Uterus (tissue), 3 donors: ENCODE measurements at regions not wholly inside any gene's neighbourhood (a gene's known extent, or its start where the extent isn't known, plus 50 kb on each side); places are given as distances from the start of the nearest gene placed in this dataset.

Experiments used
- DNase-seq, 2 donors: peaks; one replicate each; pipeline ENCODE4 v3.0.0-alpha.2; 2019 to 2020
- H3K27ac ChIP-seq, 2 donors: fragments of 200-600 bp; sonication (generic); 1 replicate in 1 of 2; 2 replicates in 1 of 2; pipeline ENCODE4 v1.5.1; 2016 to 2018
- H3K27me3 ChIP-seq, 2 donors: fragments of 200-600 bp; sonication (generic); one replicate each; pipeline ENCODE4 v1.5.1; 2018 to 2019; ENCODE audit warnings: control low read depth in 1 of 2
- H3K36me3 ChIP-seq, 2 donors: fragments of 200-600 bp; sonication (generic); one replicate each; pipeline ENCODE4 v1.5.1; 2019; ENCODE audit warnings: control low read depth in 1 of 2
- H3K4me1 ChIP-seq, 2 donors: fragments of 200-600 bp; sonication (generic); one replicate each; pipeline ENCODE4 v1.5.1; 2018 to 2019; ENCODE audit warnings: control low read depth in 1 of 2
- H3K4me3 ChIP-seq, 2 donors: fragments of 200-600 bp; sonication (generic); 1 replicate in 1 of 2; 2 replicates in 1 of 2; pipeline ENCODE4 v1.5.1; 2018 to 2019; ENCODE audit warnings: mild to moderate bottlenecking in 1 of 2
- H3K9me3 ChIP-seq, 2 donors: fragments of 200-600 bp; sonication (generic); one replicate each; pipeline ENCODE4 v1.5.1; 2019; ENCODE audit warnings: control low read depth in 1 of 2
- POLR2A ChIP-seq, 2 donors: fragments of 450-650 bp; IDR thresholded peaks; one replicate each; pipeline ENCODE4 v1.6.1; 2016; ENCODE audit warnings: antibody characterized with exemption in 2 of 2, mild to moderate bottlenecking in 1 of 2, moderate library complexity in 1 of 2
- intact Hi-C: fragments of 100-400 bp; cut with DNase I; formaldehyde crosslinking; loops from one replicate; pipeline ENCODE4 v1.15.1; 2023; ENCODE audit warnings: low total_unique reads
- TF ChIP-seq, protein P1 (sequence below), 4 experiments: fragments of 200-600 bp in 2 of 4; fragments of 450-650 bp in 2 of 4; sonication (generic) in 2 of 4; IDR thresholded peaks; one replicate each; pipeline ENCODE4 v1.5.1; 2016 to 2019; ENCODE audit warnings: antibody characterized with exemption in 4 of 4, mild to moderate bottlenecking in 2 of 4, moderate library complexity in 1 of 4
- donor health status: DM: yes; HTN: yes; CAD: no.

- H3K27ac ChIP-seq = no peak overlapping the region
- TF ChIP-seq POLR2A (IDR thresholded peaks at IDR 0.05) = no peak
- TF ChIP-seq, protein P1, sequence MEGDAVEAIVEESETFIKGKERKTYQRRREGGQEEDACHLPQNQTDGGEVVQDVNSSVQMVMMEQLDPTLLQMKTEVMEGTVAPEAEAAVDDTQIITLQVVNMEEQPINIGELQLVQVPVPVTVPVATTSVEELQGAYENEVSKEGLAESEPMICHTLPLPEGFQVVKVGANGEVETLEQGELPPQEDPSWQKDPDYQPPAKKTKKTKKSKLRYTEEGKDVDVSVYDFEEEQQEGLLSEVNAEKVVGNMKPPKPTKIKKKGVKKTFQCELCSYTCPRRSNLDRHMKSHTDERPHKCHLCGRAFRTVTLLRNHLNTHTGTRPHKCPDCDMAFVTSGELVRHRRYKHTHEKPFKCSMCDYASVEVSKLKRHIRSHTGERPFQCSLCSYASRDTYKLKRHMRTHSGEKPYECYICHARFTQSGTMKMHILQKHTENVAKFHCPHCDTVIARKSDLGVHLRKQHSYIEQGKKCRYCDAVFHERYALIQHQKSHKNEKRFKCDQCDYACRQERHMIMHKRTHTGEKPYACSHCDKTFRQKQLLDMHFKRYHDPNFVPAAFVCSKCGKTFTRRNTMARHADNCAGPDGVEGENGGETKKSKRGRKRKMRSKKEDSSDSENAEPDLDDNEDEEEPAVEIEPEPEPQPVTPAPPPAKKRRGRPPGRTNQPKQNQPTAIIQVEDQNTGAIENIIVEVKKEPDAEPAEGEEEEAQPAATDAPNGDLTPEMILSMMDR (IDR thresholded peaks at IDR 0.05) = no peak
- DNase-seq = no peak
- H3K4me1 ChIP-seq = no peaks in the 10 kb centered on the region
- H3K36me3 ChIP-seq = no peaks in the 10 kb centered on the region
- H3K9me3 ChIP-seq = no peaks in the 10 kb centered on the region
- H3K4me3 ChIP-seq = no peak overlapping the region
- intact Hi-C loops = no loop called here
- no peaks in the 10 kb centered on the region for H3K27me3 ChIP-seq
Measured at GRCh38 chr2:129074298-129074920, 755.7 kb upstream of the HS6ST1 start.

DNA sequence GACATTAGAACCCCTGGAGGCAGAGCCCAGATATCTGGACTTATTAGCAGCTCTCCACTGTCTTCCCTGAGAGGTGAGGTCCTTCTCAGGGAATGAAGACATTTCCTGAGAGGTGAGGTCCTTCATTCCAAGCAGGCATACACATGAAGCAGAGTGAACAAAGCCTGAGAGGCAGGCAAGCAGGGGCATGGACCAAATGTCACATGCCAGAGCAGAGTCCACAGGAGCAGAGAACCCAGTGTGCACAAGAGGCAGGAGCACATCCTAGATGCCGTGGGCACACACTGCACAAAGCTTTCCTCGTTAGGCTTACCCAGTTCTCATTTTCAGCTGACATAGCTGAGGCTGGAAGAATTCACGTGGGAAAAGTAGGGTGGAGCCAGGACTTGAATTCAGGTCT lies 759.9 kb upstream of the HS6ST1 start:
- no peak overlapping the region for H3K4me3 ChIP-seq
- TF ChIP-seq, protein P1 (IDR thresholded peaks at IDR 0.05) = no peak
- TF ChIP-seq POLR2A (IDR thresholded peaks at IDR 0.05) = no peak
- intact Hi-C loops = no loop called here
- DNase-seq = no peak
- H3K36me3 ChIP-seq = no peaks in the 10 kb centered on the region
- H3K4me1 ChIP-seq = no peaks in the 10 kb centered on the region
- no peak overlapping the region for H3K27ac ChIP-seq
- no peaks in the 10 kb centered on the region for H3K27me3 ChIP-seq
- H3K9me3 ChIP-seq = no peaks in the 10 kb centered on the region

DNA sequence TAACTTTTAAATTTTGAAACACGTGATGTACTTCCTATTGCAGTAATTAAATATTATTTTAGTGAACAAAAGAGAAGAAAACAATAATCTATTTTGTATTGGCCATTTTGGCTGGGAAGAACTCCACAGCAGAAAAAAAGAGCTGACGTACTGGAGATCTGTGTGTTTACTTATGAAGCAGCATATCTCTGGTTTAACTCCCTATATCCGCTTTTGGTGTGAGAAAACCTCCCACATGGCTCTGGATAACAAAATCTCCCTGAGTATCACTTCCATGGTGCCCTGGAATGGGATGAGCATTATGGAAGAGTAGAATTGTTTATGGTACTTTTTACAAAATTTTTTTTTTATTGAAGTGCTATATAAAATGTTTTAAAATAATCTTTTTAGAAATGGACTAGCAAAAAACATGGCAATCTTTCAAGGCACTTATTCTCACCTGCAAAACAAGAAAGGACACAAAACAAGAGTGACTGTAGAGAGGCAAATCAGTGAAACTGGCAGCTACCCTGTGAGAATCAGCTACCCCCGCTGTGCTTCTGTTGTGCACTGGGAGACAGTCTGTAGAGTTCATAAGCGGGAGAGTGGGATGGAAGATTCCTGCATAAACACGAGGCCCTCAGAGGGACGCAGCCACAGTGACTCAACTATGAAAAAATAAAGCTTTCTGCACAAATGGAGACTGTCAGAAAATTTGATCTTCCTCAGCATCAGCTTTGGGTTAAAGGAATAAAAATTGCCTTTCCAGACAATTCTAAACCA lies 762.2 kb upstream of the HS6ST1 start:
- Histone ChIP-seq H3K4me1 (no peaks in the 10 kb centered on the region), H3K36me3 (no peaks in the 10 kb centered on the region), H3K4me3 (no peak overlapping the region), H3K27me3 (no peaks in the 10 kb centered on the region), H3K27ac (no peak overlapping the region), H3K9me3 (no peaks in the 10 kb centered on the region)
- DNase-seq = no peak
- intact Hi-C loops = no loop called here
- TF ChIP-seq POLR2A (IDR thresholded peaks at IDR 0.05) = no peak
- TF ChIP-seq, protein P1 (IDR thresholded peaks at IDR 0.05) = no peak

DNA sequence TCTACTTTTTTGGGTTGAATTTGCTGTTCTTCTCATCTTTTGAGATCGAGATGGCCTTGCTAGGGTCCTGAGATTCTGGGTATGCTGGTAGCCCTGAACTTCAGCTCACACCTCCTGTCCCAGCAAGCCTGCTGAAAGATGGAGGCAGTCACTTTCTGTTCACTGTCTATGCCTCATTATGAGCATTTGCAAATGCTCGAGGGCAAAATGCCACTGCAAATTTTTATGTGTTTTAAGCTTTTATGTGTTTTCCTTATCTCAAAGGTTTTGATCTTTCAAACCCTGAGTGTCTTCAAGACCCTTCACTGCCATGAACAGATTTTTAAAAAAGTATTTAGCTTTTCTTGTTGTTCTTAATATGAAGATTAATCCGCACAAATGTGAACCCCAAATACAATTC lies 766.7 kb upstream of the HS6ST1 start:
- intact Hi-C loops = no loop called here
- Histone ChIP-seq H3K27ac (no peak overlapping the region), H3K36me3 (no peaks in the 10 kb centered on the region), H3K27me3 (no peaks in the 10 kb centered on the region), H3K4me1 (no peaks in the 10 kb centered on the region), H3K4me3 (no peak overlapping the region), H3K9me3 (no peaks in the 10 kb centered on the region)
- no peak for DNase-seq
- TF ChIP-seq POLR2A (IDR thresholded peaks at IDR 0.05) = no peak
- TF ChIP-seq, protein P1 (IDR thresholded peaks at IDR 0.05) = no peak

DNA sequence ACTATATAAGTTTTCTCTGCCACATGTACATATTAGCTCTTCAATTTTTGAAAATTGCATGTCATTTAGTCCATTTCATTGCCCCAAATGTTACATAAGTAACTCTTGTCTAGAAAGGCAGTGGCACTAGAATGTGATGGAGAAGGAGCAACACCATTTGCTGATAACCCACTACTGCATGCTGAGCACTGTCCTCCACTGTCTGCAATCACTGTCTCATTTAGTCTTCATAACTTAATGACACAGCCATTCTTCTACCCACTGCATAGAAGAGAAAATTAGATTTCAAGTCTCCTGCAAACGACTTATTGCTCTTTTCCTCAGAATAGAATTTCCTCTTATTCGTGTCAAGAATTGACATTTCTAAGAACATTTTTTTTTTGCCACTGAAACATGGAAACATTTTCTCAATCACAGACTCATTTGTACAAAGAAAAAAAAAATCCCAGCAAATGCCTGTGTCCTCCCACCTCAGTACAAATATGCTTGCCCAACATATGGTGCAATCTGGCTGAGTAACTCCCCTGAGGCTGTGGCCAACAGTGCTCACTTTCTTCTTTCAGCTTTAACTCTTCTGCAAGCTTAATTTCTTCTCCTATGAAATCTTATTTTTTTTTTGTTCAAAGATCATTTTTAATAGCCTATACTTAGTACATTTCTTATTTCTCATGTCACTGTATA lies 768.6 kb upstream of the HS6ST1 start:
- Histone ChIP-seq H3K4me3 (no peak overlapping the region), H3K36me3 (no peaks in the 10 kb centered on the region), H3K4me1 (no peaks in the 10 kb centered on the region), H3K9me3 (no peaks in the 10 kb centered on the region), H3K27ac (no peak overlapping the region), H3K27me3 (no peaks in the 10 kb centered on the region)
- TF ChIP-seq POLR2A (IDR thresholded peaks at IDR 0.05) = no peak
- TF ChIP-seq, protein P1 (IDR thresholded peaks at IDR 0.05) = no peak
- intact Hi-C loops = no loop called here
- DNase-seq = no peak
